Fibroblast of lung (primary cell): ENCODE measurements at regions not wholly inside any gene's neighbourhood (a gene's known extent, or its start where the extent isn't known, plus 50 kb on each side); places are given as distances from the start of the nearest gene placed in this dataset.

Experiments
- EZH2 ChIP-seq: IDR thresholded peaks from 2 replicates; pipeline ENCODE4 v1.5.1; 2012; ENCODE audit warnings: low read length, control low read depth, mild to moderate bottlenecking; ENCODE audit errors: missing control alignments
- TF ChIP-seq, protein P1 (sequence below), 2 donors: IDR thresholded peaks in 1 of 2; conservative IDR thresholded peaks in 1 of 2; 1 replicate in 1 of 2; 2 replicates in 1 of 2; pipeline ENCODE4 v1.5.1; 2011 to 2012; ENCODE audit warnings: low read length in 2 of 2, control low read depth in 1 of 2, inconsistent platforms in 1 of 2, low read depth in 1 of 2, mild to moderate bottlenecking in 1 of 2

DNA sequence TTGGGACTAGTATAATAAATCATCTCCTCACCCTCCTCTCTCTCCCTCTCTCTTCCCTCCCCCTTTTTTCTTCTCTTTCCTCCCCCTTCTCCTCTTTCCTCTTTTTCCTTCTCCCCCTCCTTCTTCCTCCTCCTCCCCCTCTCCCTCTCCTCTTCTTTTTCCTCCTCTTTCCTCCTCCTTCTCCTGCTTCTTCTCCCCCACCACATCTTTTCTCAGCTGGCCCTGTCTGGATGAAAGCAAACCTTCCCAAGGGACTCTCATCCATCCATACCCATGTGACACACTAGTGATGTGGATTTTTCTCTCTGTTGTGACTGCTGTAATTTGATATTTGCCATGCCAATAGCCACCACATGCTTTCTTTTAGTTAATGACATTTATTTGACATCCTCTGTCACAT, 127.2 kb downstream of the EBLN2 start:
- TF ChIP-seq EZH2 = no peak
- TF ChIP-seq, protein P1, sequence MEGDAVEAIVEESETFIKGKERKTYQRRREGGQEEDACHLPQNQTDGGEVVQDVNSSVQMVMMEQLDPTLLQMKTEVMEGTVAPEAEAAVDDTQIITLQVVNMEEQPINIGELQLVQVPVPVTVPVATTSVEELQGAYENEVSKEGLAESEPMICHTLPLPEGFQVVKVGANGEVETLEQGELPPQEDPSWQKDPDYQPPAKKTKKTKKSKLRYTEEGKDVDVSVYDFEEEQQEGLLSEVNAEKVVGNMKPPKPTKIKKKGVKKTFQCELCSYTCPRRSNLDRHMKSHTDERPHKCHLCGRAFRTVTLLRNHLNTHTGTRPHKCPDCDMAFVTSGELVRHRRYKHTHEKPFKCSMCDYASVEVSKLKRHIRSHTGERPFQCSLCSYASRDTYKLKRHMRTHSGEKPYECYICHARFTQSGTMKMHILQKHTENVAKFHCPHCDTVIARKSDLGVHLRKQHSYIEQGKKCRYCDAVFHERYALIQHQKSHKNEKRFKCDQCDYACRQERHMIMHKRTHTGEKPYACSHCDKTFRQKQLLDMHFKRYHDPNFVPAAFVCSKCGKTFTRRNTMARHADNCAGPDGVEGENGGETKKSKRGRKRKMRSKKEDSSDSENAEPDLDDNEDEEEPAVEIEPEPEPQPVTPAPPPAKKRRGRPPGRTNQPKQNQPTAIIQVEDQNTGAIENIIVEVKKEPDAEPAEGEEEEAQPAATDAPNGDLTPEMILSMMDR (conservative IDR thresholded peaks at IDR 0.05 in 1 of 2, IDR thresholded peaks at IDR 0.05 in 1 of 2; ENCODE audit: low read depth in 1 of 2, low read length in 2 of 2) = no peak
